Islet precursor cell (in vitro differentiated cells): ENCODE measurements at regions not wholly inside any gene's neighbourhood (a gene's known extent, or its start where the extent isn't known, plus 50 kb on each side); places are given as distances from the start of the nearest gene placed in this dataset.

Source experiments
- DNase-seq: peaks from one replicate; pipeline ENCODE4 v3.0.0-alpha.2; 2018

DNA sequence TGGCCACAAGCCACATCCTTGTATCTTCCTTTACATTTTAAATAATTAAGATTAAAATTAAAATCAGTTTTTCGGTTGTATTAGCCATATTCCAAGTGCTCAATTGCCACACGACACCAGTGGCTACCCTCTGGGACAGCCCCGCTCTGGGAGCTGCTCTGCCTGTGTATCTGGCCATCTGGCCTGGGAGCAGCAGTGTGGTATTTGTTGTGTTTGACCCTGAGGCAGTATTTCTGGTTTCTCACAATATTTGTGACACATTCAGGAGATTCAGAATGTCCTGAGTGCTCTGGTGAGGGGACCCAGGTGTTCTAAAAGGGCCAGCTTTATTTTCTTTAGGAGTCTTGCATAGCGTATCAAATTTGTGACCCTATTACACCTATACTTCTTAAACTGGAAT, 179.0 kb downstream of the SUCLA2 start:
- no peak for DNase-seq

DNA sequence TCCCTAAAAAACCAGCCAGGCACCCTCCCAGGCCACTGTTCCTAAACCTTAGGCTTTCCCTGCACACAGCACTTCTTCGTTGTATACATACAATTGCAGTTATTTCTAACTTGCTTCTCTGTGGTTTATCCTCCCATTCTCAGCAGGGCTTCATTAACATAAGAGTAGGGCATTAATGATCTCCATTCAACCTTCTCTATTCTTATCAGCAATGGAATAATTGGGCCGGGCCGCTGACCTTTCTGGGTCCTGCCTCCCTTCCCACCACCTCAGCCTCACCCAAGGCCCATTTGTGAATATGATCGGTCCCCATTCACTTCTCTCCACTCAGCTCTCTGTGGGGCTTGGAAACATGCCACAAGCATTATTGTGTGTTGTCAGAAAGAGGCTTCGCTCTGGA, 184.2 kb downstream of the SUCLA2 start:
- no peak for DNase-seq

DNA sequence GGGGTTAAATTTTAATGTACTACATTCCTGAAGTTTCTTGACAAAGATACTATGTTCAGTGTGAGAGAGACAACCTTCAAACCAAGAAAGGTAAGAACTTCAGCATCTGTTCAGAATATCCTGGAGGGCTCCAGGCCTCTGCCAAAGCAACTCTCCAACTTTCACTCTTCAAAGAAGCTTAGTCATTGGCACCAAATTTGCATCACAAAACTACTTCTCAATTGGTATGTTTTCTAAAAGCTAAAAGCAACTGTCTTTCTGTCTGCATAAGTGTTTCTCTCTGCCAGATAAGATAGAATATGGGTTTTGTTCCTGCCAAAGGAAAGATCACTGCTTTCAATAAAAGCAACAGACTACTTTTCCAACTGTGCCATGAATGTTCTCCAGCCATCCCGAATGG, 187.4 kb downstream of the SUCLA2 start:
- DNase-seq: no peak

DNA sequence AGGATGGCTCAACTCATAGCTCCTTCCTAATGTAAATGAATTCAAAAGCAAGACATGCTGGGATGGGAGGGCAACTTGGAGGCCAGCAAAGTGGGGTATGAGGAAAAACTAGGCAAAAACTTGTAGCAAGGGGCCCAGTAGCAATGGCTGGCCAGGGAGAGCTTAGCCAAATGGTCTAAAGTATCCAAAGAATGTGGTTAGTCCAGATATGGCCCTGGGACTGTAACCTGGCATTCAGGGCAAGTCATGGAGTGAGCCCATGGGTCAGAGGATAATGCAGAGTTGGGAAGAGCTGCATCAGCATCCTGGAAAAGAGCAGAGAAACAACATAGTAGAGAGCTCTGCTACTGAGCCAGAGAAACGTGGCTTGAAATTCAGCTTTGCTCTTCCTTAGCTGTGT, 191.7 kb downstream of the SUCLA2 start:
- DNase-seq: peak; percentile 79

DNA sequence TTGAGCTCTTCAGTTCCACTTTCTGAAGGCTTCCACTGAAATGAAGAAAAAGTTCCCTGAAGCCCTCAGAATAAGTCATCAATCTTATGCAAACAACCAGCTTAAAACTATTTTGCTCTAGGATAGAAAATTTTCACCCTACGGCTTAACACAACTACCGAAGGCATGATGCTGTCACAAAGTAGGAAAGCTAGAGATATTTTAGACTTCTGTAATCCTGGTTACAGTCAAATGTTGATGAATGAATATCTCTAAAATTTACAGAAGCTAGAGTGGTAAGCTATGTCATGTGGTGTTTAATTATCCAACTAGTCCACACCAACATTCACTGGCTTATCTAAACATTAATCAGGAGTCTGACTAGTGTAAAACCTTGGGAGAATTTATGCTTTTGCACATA, 197.9 kb downstream of the SUCLA2 start:
- DNase-seq: no peak

DNA sequence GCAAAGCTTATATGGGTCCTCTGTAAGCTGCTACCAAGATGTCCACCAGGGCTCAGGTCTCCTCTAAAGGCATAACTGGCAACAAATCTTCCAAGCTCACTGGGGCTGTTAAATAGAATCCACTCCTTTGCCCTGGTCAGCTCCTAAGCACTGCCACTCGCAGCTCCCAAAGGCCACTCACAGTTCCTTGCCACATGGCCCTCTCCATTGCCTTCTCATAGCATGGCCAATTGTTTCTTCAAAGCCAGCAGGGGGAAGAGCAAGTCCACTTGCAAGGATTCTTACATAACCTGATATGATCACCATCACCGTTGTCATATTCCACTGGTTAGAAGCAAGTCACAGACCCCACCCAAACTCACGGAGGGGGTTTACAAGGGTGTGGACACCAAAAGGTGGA, 199.5 kb downstream of the SUCLA2 start:
- no peak for DNase-seq

DNA sequence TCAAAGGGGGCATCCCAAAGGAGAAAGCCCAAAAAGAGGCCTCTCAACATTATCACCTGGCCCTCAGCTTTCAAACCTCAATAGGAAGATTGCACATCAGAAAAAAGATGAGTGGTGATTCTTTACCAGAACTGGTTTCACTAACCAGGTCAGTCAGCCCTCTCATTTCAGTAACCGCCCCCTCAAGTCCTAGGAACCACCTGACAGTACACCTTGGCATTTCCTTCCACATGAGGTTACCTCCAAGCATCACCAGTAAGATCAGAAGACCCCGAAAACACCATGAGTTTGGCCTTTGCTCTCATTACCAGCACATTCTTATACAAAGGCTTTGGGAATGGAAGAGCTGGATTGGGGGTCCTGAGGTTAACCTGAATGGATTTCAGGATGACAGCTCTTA, 200.5 kb downstream of the SUCLA2 start:
- no peak for DNase-seq

DNA sequence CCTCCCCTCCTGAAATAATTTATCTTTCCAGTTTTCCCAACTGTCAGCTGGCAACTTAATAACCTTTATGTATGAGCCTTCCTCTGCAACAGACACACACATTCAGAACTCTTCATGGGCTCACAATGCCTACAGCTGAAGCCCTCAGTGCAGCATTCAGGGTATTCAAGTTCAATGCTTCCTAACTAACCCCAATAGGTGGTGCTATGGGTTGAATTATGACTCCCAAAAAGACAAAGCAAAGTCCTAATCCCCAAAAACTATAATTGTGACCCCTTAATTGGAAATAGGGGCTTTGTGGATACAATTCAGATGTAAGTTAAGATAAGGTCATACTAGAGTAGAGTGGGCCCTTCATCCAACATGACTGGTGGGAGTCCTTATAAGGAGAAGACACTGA, 202.2 kb downstream of the SUCLA2 start:
- DNase-seq: no peak

DNA sequence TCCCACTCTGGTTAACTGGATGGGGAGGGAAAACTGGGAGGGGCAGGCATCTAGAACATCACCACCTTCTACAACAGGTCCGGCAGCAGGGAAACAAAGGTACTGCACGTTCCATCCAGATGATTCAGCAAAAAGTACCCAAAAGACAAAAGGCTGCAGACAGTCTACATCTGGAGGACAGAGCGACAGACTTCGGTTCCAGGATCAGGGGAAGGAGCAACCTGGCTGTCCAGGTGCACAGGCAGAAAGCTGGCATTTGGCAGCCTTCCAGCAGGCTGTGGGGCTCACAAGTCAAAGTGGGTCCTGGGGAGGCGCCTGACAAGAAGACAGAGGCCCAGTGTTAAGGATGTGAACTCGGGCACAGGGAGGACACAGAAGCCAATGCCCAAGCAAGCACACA, 202.9 kb downstream of the SUCLA2 start:
- no peak for DNase-seq

DNA sequence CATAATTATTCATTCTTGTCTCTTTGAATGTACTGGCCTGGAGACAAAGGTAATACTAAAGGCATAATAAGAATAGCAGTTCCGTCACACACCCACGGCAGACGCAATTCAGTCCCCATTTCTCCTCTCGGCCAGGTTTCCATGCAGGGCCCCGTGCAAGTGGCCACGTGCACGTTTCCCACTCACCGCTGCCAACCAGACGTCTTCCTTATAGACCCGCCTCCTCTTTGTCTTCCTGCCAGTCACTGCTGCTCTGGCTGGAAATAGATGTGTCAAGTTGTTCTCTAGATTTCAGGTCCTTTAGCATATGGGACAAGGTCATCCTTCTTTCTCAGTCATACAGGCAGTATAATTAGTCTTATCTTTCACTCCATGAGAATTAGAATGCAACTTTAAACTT, 204.3 kb downstream of the SUCLA2 start:
- DNase-seq: no peak

DNA sequence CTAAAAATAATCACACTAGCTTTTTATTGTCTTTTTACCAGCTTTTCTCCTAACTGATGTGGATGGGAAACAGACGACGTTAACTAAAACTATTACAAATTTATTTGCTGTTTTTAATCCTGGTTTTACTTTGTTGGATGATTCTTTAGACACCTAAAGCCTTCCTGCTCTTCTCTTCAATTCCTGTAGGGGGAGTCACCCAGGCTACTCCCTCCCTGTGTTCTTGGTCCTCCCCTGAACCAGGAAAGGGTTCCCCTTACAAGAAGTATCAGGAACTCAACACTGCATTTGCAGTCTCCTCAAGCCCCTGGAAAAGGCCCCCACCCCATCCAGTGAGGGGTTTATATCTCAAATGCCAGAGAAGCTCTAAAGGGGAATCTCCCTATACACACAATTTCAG, 206.1 kb downstream of the SUCLA2 start:
- DNase-seq: no peak

DNA sequence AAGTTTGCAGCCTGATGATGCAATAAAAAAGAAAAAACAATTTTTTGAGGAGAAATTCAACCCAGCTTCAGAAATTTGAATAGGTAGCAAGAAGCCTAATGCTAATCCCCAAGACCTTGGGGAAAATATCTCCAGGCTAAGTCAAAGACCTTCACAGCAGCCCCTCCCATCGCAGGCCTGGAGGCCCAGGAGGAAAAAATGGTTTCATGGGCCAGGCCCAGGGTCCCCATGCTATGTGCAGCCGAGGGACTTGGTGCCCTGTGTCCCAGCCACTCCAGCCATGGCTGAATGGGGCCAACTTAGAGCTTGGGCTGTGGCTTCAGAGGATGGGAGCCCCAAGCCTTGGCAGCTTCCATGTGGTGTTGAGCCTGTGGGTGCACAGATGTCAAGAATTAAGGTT, 210.3 kb downstream of the SUCLA2 start:
- DNase-seq: no peak

DNA sequence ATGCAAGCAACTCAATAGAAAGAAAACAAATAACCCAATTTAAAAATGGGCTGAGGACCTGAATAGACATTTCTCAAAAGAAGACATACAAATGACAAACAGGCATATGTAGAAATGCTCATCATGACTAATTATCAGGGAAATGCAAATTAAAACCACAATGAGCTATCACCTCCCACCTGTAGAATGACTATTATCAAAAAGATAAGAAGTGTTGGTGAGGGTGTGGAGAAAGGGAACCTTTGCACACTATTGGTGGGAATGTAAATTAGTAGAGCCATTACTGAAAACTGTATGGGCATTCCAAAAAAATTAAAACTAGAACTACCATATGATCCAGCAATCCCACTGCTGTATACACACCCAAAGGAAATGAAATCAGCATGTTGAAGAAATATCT, 212.2 kb downstream of the SUCLA2 start:
- no peak for DNase-seq

DNA sequence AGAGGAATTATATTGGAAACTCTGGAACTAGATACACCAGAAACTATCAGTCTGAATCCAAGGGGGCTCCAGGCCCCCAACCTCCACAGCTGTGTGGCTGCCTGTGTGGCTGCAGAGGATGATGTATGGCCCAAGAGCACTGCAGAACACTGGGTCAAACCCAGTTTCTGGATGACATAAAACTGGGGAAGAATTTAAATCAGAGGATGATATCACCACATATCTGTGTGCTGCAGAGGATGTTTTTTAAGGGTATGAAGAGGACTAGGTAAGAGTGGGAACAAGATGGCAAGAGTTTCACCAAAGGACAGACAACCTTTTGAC, 226.4 kb downstream of the SUCLA2 start:
- no peak for DNase-seq

DNA sequence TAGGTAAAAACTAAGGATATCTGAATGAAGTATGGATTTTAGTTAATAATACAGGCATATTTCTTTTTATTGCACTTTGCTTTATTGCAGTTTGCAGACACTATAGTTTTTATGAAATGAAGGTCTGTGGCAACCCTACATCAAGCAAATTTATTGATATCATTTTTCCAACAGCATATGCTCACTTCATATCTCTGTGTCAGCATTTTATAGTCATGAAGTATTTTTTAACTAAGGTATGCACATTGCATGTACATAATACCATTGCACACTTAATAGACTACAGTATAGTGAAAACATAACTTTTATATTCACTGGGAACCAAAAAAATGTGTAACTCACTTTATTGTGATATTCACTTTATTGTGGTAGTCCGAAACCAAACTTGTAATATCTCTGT, 236.3 kb downstream of the SUCLA2 start:
- no peak for DNase-seq

DNA sequence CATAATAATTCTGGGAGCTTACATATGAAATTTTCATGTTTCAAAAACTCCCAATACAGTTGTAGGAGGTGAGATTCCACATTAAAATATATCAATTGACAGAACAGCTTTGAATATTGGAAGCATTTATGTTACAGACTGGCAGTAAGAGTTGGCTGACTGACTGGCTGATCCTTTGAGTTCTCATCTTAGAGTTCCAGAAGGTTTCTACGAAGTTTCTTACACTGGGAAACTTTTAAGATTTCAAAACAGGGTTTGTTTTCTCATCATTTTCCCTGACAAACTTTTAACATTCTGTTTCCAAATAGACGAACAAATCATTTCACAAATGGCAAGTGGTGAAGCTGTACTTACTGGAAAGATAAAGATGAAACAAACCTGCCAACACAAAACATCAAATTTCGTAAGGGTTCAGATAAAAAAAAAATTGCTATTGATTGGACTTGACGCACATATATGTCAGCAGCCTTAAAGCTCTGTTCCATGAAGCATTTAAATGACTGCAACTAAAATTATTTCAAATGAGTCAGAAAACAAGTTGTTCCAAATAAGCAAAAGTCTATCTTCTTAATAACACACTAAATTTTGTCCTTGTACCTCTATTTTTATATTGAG, 243.5 kb downstream of the SUCLA2 start:
- DNase-seq: no peak

DNA sequence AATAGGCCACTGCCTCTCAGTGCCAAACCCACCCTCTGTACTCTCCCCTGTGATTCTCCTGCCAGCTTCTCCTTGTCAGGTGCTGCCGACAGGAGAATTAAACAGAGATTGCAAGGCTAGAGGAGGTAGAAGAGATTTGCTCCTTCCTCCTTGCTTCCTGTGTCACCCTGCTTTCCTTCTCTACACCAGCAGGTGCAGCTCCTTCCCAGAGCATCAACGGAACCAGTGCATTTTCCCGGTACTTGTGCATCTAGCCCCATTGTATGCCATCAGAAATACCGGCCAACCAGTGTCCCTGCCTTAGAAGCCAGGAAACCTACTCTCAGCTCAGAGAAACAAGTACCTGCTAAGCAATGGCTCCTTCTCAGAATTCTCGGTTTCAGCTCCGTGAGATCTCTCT, 253.2 kb downstream of the SUCLA2 start:
- DNase-seq: no peak

DNA sequence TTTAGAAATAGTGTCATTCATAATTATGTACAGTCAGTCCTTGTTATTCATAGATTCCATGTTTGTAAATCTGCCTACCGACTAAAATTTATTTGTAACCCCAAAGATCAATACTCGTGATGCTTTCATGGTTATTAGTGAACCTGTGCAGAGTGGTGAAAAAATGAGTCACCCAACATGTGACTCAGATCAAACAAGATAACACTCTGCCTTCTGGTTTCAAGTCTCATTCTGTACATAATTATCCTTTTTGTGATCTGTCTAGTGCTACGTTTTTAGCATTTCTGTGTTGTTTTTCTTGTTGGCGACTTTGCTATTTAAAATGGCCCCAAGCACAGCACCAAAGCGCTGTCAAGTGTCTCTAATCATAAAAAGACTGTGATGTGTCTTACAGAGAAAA, 274.7 kb downstream of the SUCLA2 start:
- DNase-seq: no peak

DNA sequence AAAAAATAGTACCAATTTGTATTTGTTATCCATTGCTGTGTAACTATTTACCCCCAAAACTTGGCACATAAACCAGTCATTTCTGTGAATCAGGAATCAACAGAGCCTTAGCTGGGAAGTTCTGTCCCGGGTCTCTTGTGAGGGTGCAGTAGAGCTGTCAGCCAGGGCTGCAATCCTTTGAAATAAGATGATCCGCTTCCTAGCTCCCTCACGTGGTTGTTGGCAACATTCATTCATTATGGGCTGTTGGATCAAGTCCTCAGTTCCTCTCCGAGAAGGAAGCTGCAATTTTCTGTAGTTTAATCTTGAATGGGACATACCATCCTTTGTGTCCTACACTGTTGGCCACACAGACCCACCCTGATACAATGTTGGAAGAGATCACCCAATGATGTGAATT, 277.2 kb downstream of the SUCLA2 start:
- no peak for DNase-seq

DNA sequence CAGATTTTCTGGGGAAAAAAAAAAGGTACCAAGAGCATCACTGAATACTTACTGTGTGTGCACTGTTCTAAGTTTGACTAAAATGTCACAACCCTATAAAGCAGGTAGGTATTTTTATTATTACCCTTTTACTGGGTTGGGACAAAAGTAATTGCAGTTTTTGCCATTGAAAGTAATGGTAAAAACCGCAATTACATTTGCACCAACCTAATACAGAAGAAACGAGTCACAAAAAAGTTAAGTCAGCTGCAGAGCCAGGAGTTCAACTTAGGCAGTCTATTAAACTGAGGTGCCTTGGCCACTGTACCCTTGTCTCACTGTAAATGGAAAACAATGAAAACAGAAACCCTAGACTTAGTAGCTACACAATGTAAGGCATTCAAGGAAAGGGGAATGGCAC, 281.9 kb downstream of the SUCLA2 start:
- no peak for DNase-seq

DNA sequence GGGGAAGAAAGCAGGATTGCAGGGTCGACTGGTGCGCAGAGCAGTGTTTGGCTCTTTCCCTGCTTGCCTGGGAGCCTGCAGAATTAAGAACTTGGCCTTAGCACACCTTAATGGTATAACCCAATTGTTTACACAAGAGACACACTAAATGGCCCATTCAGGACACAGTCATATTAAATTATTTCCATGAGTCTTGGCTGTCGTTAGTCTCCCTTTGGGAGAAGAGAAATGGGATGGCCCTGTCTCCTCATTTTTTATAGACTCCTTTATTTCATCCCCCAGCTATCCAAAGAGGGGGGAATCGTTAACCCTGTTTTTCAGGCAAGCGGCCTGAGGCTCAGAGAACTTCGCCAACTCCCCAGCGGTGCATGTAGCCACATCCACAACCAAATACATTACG, 282.5 kb downstream of the SUCLA2 start:
- DNase-seq: no peak

DNA sequence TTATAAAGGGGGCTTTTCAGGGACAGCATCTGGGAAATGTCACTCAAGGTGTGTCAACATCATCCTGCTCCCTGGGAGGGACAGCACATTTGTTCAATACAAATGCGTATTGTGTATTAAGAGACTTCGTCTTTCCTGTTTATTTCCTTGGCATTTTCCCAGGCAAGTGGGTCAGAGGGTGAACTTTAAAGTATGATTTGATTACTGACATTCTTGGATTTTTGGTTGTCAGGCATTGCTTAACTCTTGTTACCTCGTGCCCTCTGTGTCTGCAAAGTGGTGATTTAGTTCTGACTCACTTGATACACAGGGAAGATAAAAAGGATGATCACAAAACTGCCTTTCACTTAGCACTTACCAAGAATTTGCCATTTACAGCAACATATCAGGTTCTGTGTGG, 292.7 kb downstream of the SUCLA2 start:
- peak; percentile 58 for DNase-seq

DNA sequence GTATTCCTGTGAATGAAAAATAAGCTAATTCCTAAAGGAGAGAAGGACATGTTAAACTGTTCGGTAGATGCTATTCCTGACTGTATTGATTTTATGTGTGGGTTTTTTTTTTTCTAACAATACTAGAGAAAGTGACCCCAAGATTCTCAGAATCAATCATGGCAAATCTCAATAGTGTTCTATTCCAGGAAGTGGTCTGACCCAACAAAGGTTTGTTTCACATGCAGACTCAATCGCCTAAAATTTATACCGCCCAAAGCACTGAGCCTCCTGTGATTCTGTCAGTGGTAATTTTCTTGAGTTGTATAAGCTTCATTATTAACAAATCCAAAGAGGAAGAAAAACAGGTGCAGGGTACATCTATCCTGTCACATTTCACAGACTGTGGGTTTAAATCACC, 293.7 kb downstream of the SUCLA2 start:
- no peak for DNase-seq

DNA sequence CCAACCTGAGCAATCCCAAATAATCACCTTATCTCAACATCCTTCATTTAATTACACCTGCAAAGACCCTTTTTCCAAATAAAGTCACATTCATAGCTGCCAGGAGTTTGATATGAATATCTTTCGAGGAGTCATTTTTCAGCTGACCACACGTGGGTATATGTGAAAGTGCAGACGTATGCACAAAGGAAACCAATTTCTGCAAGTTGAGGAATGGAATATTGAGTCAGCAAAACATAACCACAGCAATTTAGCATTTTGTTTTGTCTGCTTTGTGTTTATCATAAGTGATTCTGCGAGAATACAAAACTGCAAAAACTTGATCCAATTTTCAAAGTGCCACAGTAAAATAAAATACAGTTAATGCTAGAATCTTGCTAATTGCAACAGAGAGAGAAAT, 295.9 kb downstream of the SUCLA2 start:
- DNase-seq: no peak

DNA sequence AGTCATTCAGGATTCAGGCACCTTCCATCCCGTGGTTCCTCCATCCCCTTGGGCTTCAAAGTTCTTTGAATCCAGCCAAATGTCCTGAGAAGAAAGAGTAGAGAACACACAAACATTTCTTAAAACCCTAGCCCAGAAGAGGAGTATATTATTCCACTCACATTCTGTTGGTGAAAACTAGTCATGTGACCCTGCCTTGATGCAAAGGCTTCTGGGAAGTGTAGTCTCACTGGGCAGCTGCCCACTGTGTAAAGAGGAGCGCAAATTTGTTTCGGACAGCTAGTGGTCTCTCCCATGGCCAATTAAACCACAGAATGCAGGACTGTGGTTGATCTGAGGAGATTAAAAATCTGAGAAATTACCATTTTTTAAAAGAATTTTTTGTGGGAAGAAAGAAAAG, 304.4 kb downstream of the SUCLA2 start:
- no peak for DNase-seq

DNA sequence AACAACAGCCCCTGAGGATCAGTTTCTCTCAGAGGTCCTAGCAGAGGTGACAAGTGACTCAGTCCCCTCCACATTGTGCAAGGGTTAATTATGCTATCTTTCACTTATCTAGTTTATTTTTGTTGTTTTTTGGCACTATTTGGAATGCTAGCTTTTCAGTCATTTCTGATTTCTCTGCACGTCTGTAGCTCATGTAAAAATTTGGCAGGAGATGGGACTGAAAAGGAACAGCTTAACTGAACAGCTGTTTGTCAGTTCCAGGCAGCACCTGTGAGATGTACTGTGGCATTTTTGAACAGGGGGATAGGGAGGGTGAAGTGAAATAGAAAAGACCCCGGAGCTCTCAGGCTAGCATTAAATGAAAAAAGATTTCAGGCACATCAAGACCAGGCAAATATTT, 313.5 kb downstream of the SUCLA2 start:
- no peak for DNase-seq
